ENCODE measurements at regions not wholly inside any gene's neighbourhood (a gene's known extent, or its start where the extent isn't known, plus 50 kb on each side); places are given as distances from the start of the nearest gene placed in this dataset.
"Not testable (repeated sequence)": the region's sequence is repeated elsewhere in the genome, so short reads cannot be mapped to it uniquely, and the experiment has no call there.

GRCh38 chr14:44453433-44454171 lies 53.5 kb downstream of the FSCB start:
- Histone ChIP-seq H3K36me3 (ENCODE audit: control insufficient read depth, insufficient read depth, low read length) (no peaks in the 10 kb centered on the region), H3K4me1 (ENCODE audit: control insufficient read depth, insufficient read depth, low read length, poor library complexity, severe bottlenecking) (no peaks in the 10 kb centered on the region), H3K9me3 (ENCODE audit: control insufficient read depth, low read length) (no peaks in the 10 kb centered on the region), H3K4me3 (ENCODE audit: extremely low read depth, insufficient read depth, low read length, poor library complexity, severe bottlenecking) (no peak overlapping the region), H3K27ac (ENCODE audit: low read depth, low read length, severe bottlenecking) (no peak overlapping the region)
- 88% methylated on average over 3 to 5 of the region's 6 CpGs for WGBS, 2 experiments (ENCODE audit: insufficient coverage in 2 of 2)

DNA sequence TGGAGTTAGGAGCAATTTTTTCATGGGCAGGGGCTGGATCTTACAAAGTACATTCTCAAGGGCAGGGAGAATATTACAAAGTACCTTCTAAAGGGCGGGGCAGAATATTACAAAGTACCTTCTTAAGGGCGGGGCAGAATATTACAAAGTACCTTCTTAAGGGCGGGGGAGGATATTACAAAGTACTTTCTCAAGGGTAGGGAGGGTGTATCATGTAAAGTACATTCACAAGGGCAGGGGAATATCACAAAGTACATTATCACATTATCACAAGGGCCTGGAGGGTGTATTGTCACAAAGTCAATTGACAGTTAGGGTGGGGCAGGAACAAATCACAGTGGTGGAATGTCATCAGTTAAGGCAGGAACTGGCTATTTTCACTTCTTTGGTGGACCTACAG lies 56.9 kb downstream of the FSCB start:
- not testable (repeated sequence) for H3K27ac ChIP-seq (ENCODE audit: low read depth, low read length, severe bottlenecking); H3K4me1 ChIP-seq (ENCODE audit: control insufficient read depth, insufficient read depth, low read length, poor library complexity, severe bottlenecking); H3K36me3 ChIP-seq (ENCODE audit: control insufficient read depth, insufficient read depth, low read length); H3K9me3 ChIP-seq (ENCODE audit: control insufficient read depth, low read length); H3K4me3 ChIP-seq (ENCODE audit: extremely low read depth, insufficient read depth, low read length, poor library complexity, severe bottlenecking)
- 100% methylated on average over 1 of the region's 3 CpGs; no CpG with 5 or more reads in 1 of the 2 experiments for WGBS, 2 experiments (ENCODE audit: insufficient coverage in 2 of 2)

DNA sequence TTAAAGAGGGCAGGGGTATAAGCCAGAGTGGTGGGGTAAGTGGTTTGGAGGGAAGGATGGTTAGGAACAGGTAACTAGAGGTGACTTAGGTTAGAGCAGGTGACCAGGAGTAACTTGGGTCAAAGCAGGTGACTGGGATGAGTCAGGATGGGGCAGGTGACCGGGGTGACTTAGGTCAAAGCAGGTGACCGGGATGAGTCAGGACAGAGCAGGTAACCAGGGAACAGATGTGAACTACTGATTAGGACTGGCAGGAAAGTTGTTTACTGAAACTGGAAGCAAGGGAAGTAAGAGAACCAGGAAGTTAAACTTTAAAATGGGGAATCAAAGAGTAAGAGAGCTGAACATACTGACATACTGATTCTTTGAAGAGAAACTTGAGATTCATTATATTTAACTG lies 57.4 kb downstream of the FSCB start:
- Histone ChIP-seq H3K36me3 (ENCODE audit: control insufficient read depth, insufficient read depth, low read length) (no peaks in the 10 kb centered on the region), H3K27ac (ENCODE audit: low read depth, low read length, severe bottlenecking) (no peak overlapping the region), H3K9me3 (ENCODE audit: control insufficient read depth, low read length) (no peaks in the 10 kb centered on the region), H3K4me3 (ENCODE audit: extremely low read depth, insufficient read depth, low read length, poor library complexity, severe bottlenecking) (no peak overlapping the region), H3K4me1 (ENCODE audit: control insufficient read depth, insufficient read depth, low read length, poor library complexity, severe bottlenecking) (no peaks in the 10 kb centered on the region)
- 94 to 100% methylated on average over 1 to 2 of the region's 2 CpGs for WGBS, 2 experiments (ENCODE audit: insufficient coverage in 2 of 2)

- Histone ChIP-seq H3K27ac (ENCODE audit: low read depth, low read length, severe bottlenecking) (no peak overlapping the region), H3K9me3 (ENCODE audit: control insufficient read depth, low read length) (no peaks in the 10 kb centered on the region), H3K36me3 (ENCODE audit: control insufficient read depth, insufficient read depth, low read length) (no peaks in the 10 kb centered on the region), H3K4me1 (ENCODE audit: control insufficient read depth, insufficient read depth, low read length, poor library complexity, severe bottlenecking) (no peaks in the 10 kb centered on the region), H3K4me3 (ENCODE audit: extremely low read depth, insufficient read depth, low read length, poor library complexity, severe bottlenecking) (no peak overlapping the region)
- WGBS, 2 experiments (ENCODE audit: insufficient coverage in 2 of 2) = 78 to 80% methylated on average over 1 to 3 of the region's 5 CpGs
These were observed 58.1 kb downstream of the FSCB start for GRCh38 chr14:44448951-44449358.

- H3K27ac ChIP-seq (ENCODE audit: low read depth, low read length, severe bottlenecking) = no peak overlapping the region
- H3K9me3 ChIP-seq (ENCODE audit: control insufficient read depth, low read length) = no peaks in the 10 kb centered on the region
- H3K4me3 ChIP-seq (ENCODE audit: extremely low read depth, insufficient read depth, low read length, poor library complexity, severe bottlenecking) = no peak overlapping the region
- no peaks in the 10 kb centered on the region for H3K36me3 ChIP-seq (ENCODE audit: control insufficient read depth, insufficient read depth, low read length)
- H3K4me1 ChIP-seq (ENCODE audit: control insufficient read depth, insufficient read depth, low read length, poor library complexity, severe bottlenecking) = no peaks in the 10 kb centered on the region
- WGBS, 2 experiments (ENCODE audit: insufficient coverage in 2 of 2) = no CpG with 5 or more reads among the region's 2 CpGs
These were observed 60.1 kb downstream of the FSCB start for GRCh38 chr14:44446965-44447364.

- no peaks in the 10 kb centered on the region for H3K9me3 ChIP-seq (ENCODE audit: control insufficient read depth, low read length)
- WGBS, 2 experiments (ENCODE audit: insufficient coverage in 2 of 2) = no CpG with 5 or more reads among the region's 1 CpG
- no peak overlapping the region for H3K4me3 ChIP-seq (ENCODE audit: extremely low read depth, insufficient read depth, low read length, poor library complexity, severe bottlenecking)
- no peak overlapping the region for H3K27ac ChIP-seq (ENCODE audit: low read depth, low read length, severe bottlenecking)
- H3K36me3 ChIP-seq (ENCODE audit: control insufficient read depth, insufficient read depth, low read length) = no peaks in the 10 kb centered on the region
- no peaks in the 10 kb centered on the region for H3K4me1 ChIP-seq (ENCODE audit: control insufficient read depth, insufficient read depth, low read length, poor library complexity, severe bottlenecking)
These were observed 62.6 kb downstream of the FSCB start for GRCh38 chr14:44444454-44444853.

DNA sequence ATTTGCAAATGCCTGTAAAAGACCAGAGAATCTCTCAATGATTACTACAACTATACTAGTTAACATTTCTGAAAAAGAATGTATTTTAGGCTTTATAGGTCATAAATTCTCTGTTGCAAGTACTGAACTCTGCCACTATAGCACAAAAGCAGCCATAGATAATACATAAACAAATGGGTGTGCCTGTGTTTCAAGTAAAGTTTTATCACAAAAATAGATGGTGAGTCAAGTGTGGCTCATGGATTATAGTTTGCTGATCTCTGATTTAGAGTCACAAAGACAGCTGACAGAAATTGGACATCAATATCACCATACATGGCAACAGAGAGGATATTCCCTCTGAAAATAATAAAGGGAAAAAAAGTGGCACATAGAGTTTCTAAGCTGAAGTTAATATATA lies 68.1 kb downstream of the FSCB start:
- H3K9me3 ChIP-seq (ENCODE audit: control insufficient read depth, low read length) = no peaks in the 10 kb centered on the region
- H3K27ac ChIP-seq (ENCODE audit: low read depth, low read length, severe bottlenecking) = no peak overlapping the region
- no peak overlapping the region for H3K4me3 ChIP-seq (ENCODE audit: extremely low read depth, insufficient read depth, low read length, poor library complexity, severe bottlenecking)
- H3K36me3 ChIP-seq (ENCODE audit: control insufficient read depth, insufficient read depth, low read length) = no peaks in the 10 kb centered on the region
- no peaks in the 10 kb centered on the region for H3K4me1 ChIP-seq (ENCODE audit: control insufficient read depth, insufficient read depth, low read length, poor library complexity, severe bottlenecking)

DNA sequence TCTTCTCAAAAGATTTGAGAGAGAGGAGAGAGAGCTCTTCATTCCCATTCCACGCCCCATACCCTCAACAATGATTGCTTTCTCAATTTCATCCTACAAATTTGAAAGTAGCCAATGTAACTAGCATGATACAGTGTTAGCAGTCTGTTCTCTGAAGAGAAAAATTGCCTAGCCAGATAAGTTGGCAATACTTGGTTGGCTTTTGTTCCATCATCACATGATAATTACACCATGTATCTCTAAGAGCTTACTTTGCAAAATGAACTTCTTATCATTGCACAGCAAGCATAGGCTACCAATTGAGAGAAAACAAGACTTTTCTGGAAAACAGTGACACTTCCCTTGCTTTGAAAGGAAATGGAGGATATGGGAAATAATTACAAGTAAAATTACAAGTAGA lies 68.9 kb downstream of the FSCB start:
- no CpG with 5 or more reads among the region's 1 CpG for WGBS, 2 experiments (ENCODE audit: insufficient coverage in 2 of 2)
- Histone ChIP-seq H3K4me3 (ENCODE audit: extremely low read depth, insufficient read depth, low read length, poor library complexity, severe bottlenecking) (no peak overlapping the region), H3K27ac (ENCODE audit: low read depth, low read length, severe bottlenecking) (no peak overlapping the region), H3K4me1 (ENCODE audit: control insufficient read depth, insufficient read depth, low read length, poor library complexity, severe bottlenecking) (no peaks in the 10 kb centered on the region), H3K36me3 (ENCODE audit: control insufficient read depth, insufficient read depth, low read length) (no peaks in the 10 kb centered on the region), H3K9me3 (ENCODE audit: control insufficient read depth, low read length) (no peaks in the 10 kb centered on the region)

- Histone ChIP-seq H3K4me1 (ENCODE audit: control insufficient read depth, insufficient read depth, low read length, poor library complexity, severe bottlenecking) (no peaks in the 10 kb centered on the region), H3K4me3 (ENCODE audit: extremely low read depth, insufficient read depth, low read length, poor library complexity, severe bottlenecking) (no peak overlapping the region), H3K27ac (ENCODE audit: low read depth, low read length, severe bottlenecking) (no peak overlapping the region), H3K36me3 (ENCODE audit: control insufficient read depth, insufficient read depth, low read length) (no peaks in the 10 kb centered on the region), H3K9me3 (ENCODE audit: control insufficient read depth, low read length) (no peaks in the 10 kb centered on the region)
These were observed 70.6 kb downstream of the FSCB start for GRCh38 chr14:44436458-44436857.

GRCh38 chr14:44428231-44428945 lies 78.7 kb downstream of the FSCB start:
- H3K27ac ChIP-seq (ENCODE audit: low read depth, low read length, severe bottlenecking) = no peak overlapping the region
- H3K4me1 ChIP-seq (ENCODE audit: control insufficient read depth, insufficient read depth, low read length, poor library complexity, severe bottlenecking) = no peaks in the 10 kb centered on the region
- no peak overlapping the region for H3K4me3 ChIP-seq (ENCODE audit: extremely low read depth, insufficient read depth, low read length, poor library complexity, severe bottlenecking)
- no peaks in the 10 kb centered on the region for H3K36me3 ChIP-seq (ENCODE audit: control insufficient read depth, insufficient read depth, low read length)
- H3K9me3 ChIP-seq (ENCODE audit: control insufficient read depth, low read length) = peaks cover 4% of the 10 kb centered on the region
- WGBS, 2 experiments (ENCODE audit: insufficient coverage in 2 of 2) = 75 to 78% methylated on average over 2 to 3 of the region's 3 CpGs

DNA sequence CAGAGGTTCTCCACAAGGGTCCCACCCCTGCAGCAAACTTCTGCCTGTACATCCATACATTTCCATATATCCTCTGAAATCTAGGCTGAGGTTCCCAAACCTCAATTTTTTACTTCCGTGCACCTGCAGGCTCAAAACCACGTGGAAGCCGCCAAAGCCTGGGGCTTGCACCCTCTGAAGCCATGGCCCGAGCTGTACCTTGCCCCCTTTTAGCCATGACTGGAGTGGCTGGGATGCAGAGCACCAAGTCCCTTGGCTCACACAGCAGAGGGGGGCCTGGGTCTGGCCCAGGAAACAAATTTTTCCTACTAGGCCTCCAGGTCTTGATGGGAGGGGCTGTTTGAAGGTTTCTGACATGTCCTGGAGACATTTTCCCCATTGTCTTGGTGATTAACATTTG lies 84.4 kb downstream of the FSCB start:
- H3K9me3 ChIP-seq (ENCODE audit: control insufficient read depth, low read length) = peaks cover 6% of the 10 kb centered on the region
- no peak overlapping the region for H3K4me3 ChIP-seq (ENCODE audit: extremely low read depth, insufficient read depth, low read length, poor library complexity, severe bottlenecking)
- no peaks in the 10 kb centered on the region for H3K36me3 ChIP-seq (ENCODE audit: control insufficient read depth, insufficient read depth, low read length)
- 96 to 100% methylated on average over 3 to 4 of the region's 4 CpGs for WGBS, 2 experiments (ENCODE audit: insufficient coverage in 2 of 2)
- no peaks in the 10 kb centered on the region for H3K4me1 ChIP-seq (ENCODE audit: control insufficient read depth, insufficient read depth, low read length, poor library complexity, severe bottlenecking)
- no peak overlapping the region for H3K27ac ChIP-seq (ENCODE audit: low read depth, low read length, severe bottlenecking)
